Nephron progenitor cell (in vitro differentiated cells): ENCODE measurements at regions not wholly inside any gene's neighbourhood (a gene's known extent, or its start where the extent isn't known, plus 50 kb on each side); places are given as distances from the start of the nearest gene placed in this dataset.

ENCODE experiments used
- DNase-seq: peaks from one replicate; pipeline ENCODE4 v3.0.0; 2021
- H3K27ac Mint-ChIP-seq: 2 replicates; pipeline ENCODE4 v1.8.0; 2021; ENCODE audit warnings: mild to moderate bottlenecking, moderate library complexity, mixed read lengths
- H3K27me3 Mint-ChIP-seq: 2 replicates; pipeline ENCODE4 v1.8.0; 2021; ENCODE audit warnings: mild to moderate bottlenecking, low read depth, mixed read lengths; ENCODE audit not compliant: poor library complexity
- H3K36me3 Mint-ChIP-seq: 2 replicates; pipeline ENCODE4 v1.8.0; 2021; ENCODE audit warnings: low read depth, mixed read lengths
- H3K4me1 Mint-ChIP-seq: 2 replicates; pipeline ENCODE4 v1.8.0; 2021; ENCODE audit warnings: mixed read lengths
- H3K4me3 Mint-ChIP-seq: 2 replicates; pipeline ENCODE4 v1.8.0; 2021; ENCODE audit warnings: mild to moderate bottlenecking, moderate library complexity, mixed read lengths
- H3K9me3 Mint-ChIP-seq: 2 replicates; pipeline ENCODE4 v1.8.0; 2021; ENCODE audit warnings: mild to moderate bottlenecking, moderate library complexity, mixed read lengths
- TF ChIP-seq, protein P1 (sequence below): fragments of 200-600 bp; sonication (generic); IDR thresholded peaks from 2 replicates; pipeline ENCODE4 v1.5.0; 2021; ENCODE audit warnings: antibody characterized with exemption

DNA sequence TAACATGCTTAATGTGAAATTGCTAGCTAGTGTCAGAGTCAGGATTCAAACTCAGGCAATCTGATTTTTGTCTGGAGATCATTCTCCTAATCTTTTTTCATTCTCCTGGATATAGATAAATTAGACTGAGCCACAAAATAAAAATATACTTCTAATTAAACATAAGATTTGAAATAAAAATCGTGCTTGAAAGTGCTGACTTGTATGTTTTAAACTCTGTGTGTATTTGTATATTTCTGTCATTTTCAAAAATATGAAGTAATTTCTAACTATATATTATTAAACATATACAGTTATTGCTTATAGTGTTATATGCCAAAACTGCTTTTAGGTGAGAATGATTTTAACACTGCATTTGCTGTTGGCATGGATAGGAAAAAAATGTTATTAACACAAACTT lies 239.4 kb downstream of the KCNJ2 start:
- TF ChIP-seq, protein P1, sequence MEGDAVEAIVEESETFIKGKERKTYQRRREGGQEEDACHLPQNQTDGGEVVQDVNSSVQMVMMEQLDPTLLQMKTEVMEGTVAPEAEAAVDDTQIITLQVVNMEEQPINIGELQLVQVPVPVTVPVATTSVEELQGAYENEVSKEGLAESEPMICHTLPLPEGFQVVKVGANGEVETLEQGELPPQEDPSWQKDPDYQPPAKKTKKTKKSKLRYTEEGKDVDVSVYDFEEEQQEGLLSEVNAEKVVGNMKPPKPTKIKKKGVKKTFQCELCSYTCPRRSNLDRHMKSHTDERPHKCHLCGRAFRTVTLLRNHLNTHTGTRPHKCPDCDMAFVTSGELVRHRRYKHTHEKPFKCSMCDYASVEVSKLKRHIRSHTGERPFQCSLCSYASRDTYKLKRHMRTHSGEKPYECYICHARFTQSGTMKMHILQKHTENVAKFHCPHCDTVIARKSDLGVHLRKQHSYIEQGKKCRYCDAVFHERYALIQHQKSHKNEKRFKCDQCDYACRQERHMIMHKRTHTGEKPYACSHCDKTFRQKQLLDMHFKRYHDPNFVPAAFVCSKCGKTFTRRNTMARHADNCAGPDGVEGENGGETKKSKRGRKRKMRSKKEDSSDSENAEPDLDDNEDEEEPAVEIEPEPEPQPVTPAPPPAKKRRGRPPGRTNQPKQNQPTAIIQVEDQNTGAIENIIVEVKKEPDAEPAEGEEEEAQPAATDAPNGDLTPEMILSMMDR: no peak
- DNase-seq: no peak

DNA sequence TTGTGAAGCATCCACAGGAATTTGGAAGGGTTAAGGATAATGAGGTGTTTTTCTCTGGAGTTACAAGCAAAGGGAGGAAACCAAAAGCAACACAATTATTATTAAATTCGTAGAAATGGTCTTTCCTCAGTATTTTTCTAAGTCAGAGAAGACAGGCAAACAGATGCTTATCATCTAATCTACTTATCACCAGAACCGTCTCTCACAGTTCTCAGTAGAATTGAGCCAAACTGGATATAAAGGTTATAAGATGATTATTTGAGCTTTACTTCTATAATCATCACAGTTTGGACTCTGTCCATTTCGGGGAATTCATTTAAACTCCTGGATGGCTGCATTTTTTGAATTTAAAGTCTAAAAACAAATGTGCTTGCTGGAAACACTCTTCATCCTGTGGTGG lies 245.0 kb downstream of the KCNJ2 start:
- Mint-ChIP-seq H3K4me1 (no peaks in the 10 kb centered on the region), H3K9me3 (no peaks in the 10 kb centered on the region), H3K27ac (no peak overlapping the region), H3K4me3 (no peak overlapping the region), H3K27me3 (no peaks in the 10 kb centered on the region), H3K36me3 (no peaks in the 10 kb centered on the region)
- TF ChIP-seq, protein P1: no peak
- no peak for DNase-seq

More for the DNA sequence above, 239.4 kb downstream of the KCNJ2 start:
- no peaks in the 10 kb centered on the region for H3K36me3 Mint-ChIP-seq
- no peaks in the 10 kb centered on the region for H3K4me1 Mint-ChIP-seq
- H3K9me3 Mint-ChIP-seq: no peaks in the 10 kb centered on the region
- H3K27me3 Mint-ChIP-seq: peaks cover 4% of the 10 kb centered on the region
- H3K4me3 Mint-ChIP-seq: no peak overlapping the region
- H3K27ac Mint-ChIP-seq: no peak overlapping the region

DNA sequence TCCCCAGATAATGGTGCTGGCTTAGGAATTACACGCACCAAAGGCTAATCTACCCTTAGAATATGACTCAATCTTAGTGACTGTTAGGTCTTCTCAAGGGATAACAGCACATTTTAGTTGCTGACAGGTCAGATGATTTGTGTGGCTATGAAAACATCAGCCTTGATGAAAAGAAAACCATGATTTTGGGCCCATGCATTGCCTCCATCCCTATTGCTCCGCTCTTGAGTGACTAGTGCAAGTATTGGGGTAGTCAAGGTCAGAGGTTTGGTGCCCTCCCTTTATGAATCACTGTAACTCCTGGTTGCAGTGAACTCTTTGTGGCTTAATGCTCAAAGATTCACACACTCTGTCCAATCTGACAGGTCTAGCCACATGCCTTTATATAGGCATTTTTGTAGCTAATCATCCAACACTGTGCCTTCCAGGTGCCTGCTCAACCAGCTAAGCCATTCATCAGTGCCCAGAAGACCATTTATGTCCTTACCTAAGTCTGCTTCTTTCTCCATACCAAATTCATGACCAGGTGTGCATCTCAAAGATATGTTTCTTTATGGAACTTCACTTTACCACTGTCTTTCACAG lies 251.6 kb downstream of the KCNJ2 start:
- Mint-ChIP-seq H3K36me3 (no peaks in the 10 kb centered on the region), H3K9me3 (no peaks in the 10 kb centered on the region), H3K4me1 (no peaks in the 10 kb centered on the region), H3K27me3 (peaks cover under 1% of the 10 kb centered on the region), H3K4me3 (no peak overlapping the region), H3K27ac (no peak overlapping the region)
- DNase-seq: no peak
- TF ChIP-seq, protein P1: no peak

DNA sequence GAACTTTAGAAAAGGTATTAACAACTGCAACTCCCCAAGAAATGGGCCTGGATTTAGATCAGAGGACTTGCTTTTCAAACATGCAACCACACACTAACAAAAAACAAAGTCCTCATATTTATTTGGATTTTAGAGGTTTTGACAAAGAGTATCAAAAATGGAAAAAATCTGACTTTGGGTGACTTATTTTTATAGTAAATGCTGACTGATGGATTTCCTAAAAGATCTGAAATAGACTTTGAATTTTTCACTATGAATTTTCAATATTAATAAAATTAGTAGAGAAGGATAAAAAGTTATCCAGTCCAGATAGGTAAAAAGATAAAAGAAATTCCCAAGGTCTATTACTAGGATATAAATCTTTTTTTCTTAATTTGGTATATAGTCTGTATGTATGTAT lies 253.5 kb downstream of the KCNJ2 start:
- Mint-ChIP-seq H3K4me3 (no peak overlapping the region), H3K4me1 (no peaks in the 10 kb centered on the region), H3K27ac (no peak overlapping the region), H3K36me3 (no peaks in the 10 kb centered on the region), H3K9me3 (no peaks in the 10 kb centered on the region), H3K27me3 (peaks cover 3% of the 10 kb centered on the region)
- TF ChIP-seq, protein P1: no peak
- DNase-seq: no peak

- H3K4me1 Mint-ChIP-seq: no peaks in the 10 kb centered on the region
- no peak for DNase-seq
- no peak overlapping the region for H3K27ac Mint-ChIP-seq
- peaks cover 3% of the 10 kb centered on the region for H3K27me3 Mint-ChIP-seq
- H3K36me3 Mint-ChIP-seq: no peaks in the 10 kb centered on the region
- H3K4me3 Mint-ChIP-seq: no peak overlapping the region
- no peaks in the 10 kb centered on the region for H3K9me3 Mint-ChIP-seq
- TF ChIP-seq, protein P1: no peak
Measured at GRCh38 chr17:70423562-70423961, 254.2 kb downstream of the KCNJ2 start.

GRCh38 chr17:70426752-70427151 lies 257.4 kb downstream of the KCNJ2 start:
- H3K4me3 Mint-ChIP-seq: no peak overlapping the region
- no peaks in the 10 kb centered on the region for H3K36me3 Mint-ChIP-seq
- H3K4me1 Mint-ChIP-seq: peaks cover 5% of the 10 kb centered on the region
- H3K9me3 Mint-ChIP-seq: no peaks in the 10 kb centered on the region
- H3K27me3 Mint-ChIP-seq: peaks cover 3% of the 10 kb centered on the region
- no peak overlapping the region for H3K27ac Mint-ChIP-seq
- TF ChIP-seq, protein P1: no peak
- DNase-seq: no peak
